Hematopoietic multipotent progenitor cell treated with erythropoietin and hydrocortisone succinate and interleukin-3 and kit ligand, for 6 days (in vitro differentiated cells): ENCODE measurements at regions not wholly inside any gene's neighbourhood (a gene's known extent, or its start where the extent isn't known, plus 50 kb on each side); places are given as distances from the start of the nearest gene placed in this dataset.

ENCODE experiments used
- DNase-seq: peaks from one replicate; pipeline ENCODE4 v3.0.0-alpha.2; 2015

DNA sequence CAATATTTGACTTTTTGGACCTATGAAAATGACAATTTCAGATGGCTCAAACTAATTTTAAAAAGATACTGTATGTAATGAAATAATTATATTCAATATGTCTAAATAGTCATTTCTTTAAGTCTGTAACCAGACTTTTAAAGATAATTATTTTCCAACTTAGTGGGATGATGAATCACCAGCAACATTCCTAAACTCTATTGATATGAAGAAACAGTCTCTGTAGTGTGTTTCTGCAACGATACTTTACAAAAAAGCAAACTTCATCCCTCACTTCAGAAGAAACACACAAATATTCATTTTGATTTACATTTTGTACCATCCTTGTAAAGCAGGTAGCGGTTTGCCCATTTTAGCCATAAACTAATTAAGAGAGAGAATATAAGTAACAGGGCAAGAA is 417.4 kb downstream of the EFNB2 start:
- DNase-seq, result no peak

DNA sequence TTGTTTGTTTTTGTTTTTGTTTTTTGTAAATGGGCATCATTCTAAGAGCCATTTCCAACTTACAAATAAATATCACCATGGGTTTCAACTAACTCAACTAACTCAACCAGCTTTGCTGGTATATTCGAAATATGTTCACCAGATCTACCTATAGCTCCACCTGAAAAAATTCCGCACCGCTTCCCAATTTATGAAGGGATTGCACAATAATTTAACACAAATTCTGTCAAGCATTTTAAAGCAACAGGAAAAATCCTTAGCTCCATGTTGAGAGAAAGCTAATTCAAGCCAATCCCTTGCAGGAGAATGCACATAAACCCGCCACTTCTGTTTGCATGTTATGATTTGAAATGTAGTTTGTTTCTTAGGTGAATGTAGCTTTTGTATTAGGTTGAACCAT is 417.8 kb downstream of the EFNB2 start:
- no peak for DNase-seq

DNA sequence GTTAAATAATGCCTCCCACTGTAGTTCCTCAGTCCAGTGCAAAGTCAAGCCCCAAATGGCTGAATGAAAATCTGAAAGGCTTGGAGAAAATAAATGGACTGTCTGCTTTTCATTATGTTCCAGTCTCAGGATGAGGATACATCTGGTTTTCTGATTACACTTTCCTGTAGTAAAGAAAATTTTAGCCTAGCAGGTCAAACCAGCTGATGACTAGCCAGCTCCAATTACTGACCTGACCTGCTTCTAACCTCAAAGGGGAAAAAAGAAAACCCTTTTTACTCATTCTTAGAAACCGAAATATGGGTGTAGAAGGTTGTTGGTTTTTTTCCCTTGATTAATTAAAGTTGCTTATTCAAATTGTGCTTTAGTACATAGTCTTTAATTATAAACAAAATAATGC is 418.4 kb downstream of the EFNB2 start:
- DNase-seq, result no peak

DNA sequence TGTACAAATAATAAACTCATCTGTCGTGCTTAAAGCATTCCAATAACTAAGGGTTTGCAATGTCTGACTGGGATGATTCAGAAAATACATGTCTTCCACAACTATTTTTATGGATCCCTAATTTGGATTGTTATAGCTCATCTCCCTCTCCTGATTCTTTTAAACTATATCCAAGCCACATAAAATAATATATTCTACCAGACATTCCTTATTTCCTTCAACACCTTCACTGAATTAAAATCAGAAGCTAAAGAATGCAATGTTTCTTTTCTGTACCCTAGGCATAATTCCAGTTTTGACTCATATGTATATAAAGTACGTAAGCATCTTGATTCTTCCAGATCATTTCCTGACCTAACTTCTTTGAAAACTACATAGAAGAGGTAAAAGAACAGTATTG is 420.4 kb downstream of the EFNB2 start:
- no peak for DNase-seq

DNA sequence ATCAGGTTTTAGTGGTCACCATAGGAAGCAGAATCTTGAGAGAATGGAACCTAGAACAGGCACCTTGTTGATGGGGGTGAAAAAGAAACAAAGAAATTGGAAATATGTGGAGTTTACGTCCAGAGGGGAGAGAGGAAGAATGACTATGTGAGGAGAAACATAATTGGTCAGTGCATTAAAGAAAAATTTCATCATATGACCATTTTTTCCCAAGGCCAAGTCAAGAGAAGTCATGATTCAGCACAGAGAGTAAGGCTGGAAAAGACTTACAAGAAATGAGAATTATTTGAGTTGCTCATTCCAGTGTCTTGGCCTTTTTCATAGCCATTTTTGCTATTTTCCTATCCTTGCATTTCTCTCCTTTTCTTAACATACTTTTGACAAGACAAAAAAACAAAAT is 421.7 kb downstream of the EFNB2 start:
- DNase-seq, result no peak

DNA sequence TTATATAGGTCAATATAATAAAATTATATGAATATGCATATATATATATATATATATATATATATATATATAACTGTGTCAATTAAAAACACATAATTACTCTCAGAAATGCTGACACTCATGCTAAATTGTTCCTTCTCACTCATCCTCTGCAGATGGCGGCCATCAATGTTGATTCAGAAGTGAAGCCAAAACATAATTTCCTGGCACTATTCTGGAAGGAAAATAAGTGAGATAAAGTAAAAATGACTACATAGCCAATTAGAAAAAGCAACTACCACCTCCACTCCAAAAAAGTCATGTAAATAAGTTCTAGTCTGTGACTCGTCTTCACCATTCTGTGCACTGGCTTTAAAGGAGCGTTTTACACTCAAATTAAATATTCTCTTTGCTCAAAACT is 423.3 kb downstream of the EFNB2 start:
- no peak for DNase-seq

DNA sequence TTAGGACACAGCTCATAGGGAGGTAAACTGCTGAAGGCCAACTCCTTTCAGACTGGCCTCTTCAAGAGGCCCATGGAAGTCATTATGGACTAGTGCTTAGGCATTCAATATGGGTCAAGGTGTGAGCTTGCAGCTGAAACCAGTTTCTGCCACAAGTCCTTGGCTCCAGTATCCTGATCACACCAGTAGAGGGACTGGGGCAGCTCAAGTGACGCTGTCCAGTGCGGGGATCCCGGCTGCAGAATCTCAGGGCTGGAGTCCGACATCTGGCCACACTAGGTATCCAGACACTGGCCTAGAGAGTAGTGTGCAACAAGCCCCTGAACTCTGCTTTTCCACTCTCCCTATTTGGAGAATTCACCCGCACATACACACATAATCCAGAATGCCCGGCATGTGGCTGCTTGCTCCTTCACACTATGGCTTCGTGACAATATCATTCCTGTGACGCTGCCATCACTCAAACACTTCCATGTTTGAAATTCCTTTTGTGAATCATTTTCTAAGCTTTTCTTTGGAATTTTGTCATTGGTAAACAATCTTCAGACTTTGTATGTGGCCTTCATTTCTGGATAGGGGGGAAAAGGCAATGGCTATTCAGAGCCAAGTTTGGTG is 425.1 kb downstream of the EFNB2 start:
- no peak for DNase-seq

DNA sequence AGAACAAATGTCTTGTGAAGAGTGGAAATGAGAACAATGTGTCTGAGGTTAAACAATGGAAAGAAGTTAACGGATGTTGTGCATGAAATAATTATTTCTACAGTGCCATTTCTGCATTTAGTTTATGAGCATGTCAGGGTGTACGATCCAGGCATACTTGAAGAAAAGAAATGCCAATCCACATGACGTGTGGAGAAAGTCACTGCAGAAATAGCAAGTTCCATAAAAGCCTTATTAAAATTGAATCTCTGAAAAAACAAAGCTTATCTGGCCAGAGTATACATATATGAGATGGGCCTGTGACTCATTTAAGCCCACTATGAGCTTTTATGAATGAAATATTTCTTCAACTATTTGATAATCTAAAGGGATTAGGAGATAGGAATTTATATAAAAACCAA is 426.1 kb downstream of the EFNB2 start:
- DNase-seq, result no peak

DNA sequence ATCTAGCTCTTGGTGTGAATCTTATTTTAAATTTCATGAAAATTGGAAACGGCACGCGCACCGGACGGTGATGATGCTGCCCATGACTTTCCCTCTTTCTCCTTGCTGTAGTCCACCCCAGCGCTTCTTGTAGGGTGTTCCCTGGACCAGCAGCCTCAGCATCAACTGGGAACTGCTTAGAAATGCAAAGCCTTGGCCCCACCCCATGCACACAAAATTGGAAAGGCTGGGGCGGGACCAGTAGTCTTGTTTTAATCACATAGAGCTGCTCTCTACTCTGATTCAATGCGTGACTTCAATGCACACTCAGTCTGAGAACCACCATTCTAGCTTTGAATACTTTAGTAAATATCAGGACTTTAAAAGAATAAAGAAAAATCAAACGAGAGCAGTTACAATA is 427.1 kb downstream of the EFNB2 start:
- DNase-seq, result no peak

DNA sequence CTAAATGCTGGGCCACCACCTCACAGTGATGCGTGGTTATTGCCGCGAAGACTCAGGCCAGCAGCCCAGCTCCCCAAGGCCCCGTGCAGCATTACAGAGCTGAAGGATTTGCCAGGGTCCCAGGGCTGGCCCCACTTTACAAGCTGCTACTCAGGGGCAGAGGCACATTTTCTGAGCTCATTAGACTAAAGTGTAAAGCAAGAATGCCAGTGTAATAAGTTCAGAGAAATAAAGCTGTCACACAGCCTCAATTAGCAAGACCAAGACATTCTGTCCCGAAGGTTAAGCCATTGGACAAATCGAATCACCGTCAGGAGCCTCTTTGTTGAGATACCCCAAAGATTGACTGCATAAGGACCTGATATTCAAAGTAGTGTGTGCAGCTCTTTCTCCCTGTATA is 428.4 kb downstream of the EFNB2 start:
- no peak for DNase-seq

DNA sequence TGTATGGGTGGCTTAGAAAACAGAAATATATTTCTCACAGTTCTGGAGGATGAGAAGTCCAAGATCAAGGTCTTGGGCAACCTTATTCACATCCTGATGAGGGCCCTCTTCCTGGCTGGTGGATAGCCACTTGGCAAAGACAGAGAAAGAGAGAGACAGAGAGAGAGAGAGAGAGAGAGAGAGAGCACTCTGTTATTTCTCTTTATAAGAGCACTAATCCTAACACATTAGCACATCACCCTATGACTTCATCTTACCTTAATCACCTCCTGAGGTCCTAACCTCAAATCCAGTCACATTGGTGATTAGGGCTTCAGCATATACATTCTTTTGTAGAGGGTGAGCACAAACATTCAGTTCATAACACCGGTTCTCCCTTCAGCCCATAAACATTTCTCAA is 430.3 kb downstream of the EFNB2 start:
- no peak for DNase-seq

DNA sequence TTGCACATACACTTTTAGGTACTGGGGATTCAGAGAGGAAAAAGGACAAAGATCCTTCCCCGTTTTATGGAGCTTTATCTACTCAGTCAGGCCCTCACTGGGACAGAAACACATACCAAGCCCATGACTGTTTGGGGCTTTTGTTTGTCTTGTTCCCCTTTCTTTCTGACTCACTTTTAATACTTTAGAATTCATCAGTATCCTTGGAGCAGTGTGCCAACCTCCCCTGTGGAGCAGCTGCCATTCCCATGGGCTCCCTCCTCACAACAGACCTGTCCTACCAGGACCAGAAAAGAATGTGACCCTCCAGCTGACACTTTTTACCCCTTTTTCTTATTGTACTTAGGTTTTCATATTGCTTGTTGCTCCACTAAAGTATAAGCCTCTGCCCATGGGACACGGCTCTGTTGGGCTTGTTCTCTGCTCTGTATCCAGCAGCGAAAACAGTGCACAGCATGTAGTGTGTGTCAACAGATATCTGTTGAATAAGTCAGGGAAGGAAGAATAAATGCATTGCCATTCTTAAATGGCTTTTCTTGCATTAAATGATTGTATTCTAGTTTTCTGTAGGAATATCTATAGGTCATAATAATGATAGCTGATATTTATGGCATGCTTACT is 431.1 kb downstream of the EFNB2 start:
- DNase-seq, result no peak

DNA sequence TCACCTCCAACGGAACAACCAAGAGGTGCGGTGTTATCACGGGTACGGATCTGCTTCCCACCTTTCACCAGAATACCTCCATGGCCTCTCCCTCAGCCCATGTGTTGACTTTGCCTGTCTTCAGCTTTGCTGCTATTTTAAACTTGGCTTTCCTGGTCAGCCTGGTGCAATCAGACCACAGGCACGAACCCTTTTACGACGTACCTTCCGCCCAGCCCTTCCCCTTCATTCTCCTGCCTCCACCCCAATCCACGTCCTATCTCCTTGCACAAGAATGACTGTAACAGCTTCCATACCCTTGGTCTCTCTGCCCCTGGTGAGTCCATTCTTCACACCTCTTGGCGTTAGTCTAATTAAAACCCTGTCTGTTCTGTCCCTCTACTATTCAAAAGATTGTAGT is 431.7 kb downstream of the EFNB2 start:
- no peak for DNase-seq

DNA sequence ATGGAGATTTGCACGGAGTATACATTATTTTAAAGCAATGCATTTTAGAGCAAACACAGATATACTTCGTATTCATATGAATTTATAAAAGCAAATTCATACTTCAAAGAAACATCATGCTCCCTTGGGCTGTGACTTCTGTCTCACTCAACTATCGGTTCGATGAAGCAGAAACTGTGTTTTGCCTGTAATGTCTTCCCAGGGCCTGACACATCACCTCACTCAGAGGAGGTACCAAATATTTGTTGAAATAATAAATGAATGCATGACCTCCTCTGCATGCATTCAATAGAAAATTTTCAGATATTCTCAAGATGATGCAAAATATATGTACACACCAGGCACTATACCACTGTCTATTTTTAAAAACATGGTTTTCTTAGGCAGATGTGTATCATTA is 432.7 kb downstream of the EFNB2 start:
- DNase-seq, result no peak

DNA sequence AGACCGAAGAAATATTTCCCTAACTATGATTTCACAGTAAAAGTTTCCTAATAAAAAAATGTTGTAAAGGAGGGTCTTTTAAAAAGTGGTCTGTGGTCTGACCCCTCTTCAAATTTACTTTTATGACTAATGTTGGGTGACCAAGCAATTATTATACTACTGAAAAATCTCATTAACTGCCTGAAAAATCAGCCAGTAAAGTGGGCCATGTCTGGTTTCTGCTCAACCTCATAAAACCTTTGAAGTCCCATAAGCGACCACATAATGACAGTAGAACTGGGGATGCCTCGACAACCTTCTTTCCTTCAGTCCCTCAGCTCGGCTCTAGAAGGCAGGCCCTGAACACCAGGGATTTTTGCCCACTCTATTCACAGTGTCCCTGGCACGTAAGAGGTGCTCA is 434.3 kb downstream of the EFNB2 start:
- DNase-seq, result no peak

DNA sequence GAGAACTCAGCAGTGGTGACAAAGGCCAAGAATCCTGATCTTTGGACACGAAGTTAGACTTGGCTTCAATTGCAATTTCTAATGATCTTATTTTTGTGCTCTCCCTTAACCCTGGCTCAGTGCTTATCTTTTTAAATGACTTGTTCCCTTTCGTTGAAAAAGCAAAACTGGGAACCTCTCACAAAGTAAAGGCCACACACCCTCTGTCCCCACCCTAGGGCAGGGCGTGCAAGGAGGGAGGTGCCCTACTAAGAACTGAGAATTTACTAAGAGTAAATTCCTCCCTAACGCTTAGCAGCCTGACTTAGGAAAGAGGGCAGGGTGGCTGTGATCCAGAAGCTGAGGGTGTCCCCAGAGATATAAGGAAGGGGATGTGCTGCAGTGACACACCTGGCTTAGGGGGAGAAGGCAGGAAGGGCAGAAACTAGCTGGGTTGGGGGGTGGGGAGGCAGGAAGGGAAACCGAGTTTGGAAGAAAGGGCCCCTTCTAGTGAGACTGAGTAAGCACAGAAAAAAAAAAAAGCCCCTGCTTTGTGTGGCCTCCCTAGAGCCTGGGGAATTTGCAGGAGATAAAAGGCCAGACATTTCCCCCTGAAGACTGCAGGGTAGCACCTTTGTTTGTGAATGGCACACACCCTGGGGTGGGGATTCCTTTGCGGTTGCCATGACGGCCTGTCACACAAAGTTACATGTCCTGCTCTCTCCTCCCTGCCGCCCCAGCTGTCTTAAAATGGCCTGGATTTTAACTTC is 435.1 kb downstream of the EFNB2 start:
- peak; percentile 9 for DNase-seq

DNA sequence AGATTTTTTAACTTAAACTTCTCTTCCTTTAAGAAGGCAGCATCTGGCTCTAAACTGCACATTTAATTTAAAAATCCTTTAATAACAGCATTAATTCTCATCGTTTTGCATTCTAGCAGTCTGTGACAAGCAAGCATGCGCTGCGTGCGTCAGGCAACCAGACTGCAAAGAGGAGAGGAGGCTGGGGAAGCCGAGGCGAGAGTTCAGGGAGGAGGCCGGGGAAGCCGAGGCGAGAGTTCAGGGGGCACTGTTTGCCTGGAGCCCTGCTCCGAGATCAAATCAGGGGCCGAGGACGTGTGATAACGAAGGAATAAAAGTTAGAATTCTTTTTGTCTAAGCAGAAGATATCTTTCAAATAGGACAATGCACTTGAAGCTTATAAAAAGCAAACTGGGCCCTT is 435.7 kb downstream of the EFNB2 start:
- no peak for DNase-seq

DNA sequence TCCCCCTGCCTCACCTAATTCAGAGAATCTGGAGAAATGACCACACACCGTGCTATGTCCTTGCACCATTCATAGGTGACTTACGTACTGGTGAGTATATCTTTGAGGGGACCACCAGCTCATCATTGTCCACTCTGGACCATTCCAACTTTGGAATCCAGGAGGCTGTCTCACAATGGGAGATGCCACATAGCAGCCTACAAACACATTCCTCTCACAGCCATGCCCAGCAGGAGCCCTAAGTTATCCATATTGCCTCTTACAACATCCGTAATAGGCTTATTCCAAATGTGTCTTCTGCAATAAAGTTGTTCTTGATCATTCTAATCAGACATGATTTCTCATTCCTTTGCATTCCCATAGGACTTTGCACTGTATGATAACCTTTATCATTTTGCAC is 436.7 kb downstream of the EFNB2 start:
- no peak for DNase-seq

DNA sequence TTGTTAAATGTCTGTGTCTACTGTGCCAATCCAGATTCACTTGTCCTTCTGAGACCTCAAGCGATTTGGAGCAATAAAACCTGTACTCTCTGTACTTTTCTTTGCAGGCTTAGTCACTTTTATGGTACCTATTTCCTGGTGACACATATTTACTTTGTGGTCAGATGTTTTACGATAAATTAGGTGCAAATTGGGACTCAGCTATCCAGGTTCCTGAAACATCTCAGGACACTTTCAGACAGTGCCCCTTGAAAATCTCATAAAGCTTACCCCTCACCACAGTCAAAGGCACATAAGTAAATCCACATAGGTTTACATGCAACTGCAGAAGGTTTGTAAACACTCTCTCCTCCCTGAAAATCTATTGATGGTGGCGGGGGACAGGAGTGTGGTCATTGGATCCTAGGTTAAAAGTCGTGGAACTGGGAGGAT is 438.8 kb downstream of the EFNB2 start:
- no peak for DNase-seq

DNA sequence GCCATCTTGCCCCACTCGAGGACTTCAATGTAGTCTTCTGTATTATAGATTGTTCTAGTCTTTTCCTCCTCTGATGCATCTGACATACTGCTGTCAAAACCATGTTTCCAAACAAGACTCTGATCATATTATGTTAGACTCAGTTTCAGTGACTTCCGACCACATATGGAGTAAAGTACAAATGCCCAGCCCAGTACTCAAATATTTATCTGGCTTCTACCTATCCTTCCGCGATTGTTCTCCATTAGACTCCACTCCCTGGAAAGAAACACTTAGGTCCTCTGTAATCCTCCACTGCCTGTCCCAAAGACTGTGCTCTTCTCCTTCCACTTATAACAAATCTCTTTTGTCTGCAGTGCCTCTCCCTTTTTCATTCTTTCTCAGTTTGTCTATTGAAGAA is 439.5 kb downstream of the EFNB2 start:
- no peak for DNase-seq

DNA sequence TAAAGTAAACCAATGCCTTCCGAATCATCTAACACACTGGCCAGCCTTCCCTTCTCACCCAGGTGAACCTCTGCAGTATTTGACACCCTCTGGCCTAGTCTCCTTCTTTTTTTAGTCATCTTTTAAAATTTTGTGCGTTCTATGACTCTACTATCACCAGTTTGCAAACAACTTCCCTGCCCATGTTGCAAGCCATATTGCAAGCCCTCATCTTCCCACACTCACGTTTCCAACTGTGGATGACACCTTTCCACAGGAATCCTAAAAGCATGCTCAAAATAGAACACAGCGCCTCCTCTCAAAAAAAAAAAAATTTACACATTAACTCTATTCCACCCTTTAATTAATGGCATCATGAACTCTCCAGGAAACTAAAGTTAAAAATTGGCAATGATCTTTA is 440.1 kb downstream of the EFNB2 start:
- no peak for DNase-seq

DNA sequence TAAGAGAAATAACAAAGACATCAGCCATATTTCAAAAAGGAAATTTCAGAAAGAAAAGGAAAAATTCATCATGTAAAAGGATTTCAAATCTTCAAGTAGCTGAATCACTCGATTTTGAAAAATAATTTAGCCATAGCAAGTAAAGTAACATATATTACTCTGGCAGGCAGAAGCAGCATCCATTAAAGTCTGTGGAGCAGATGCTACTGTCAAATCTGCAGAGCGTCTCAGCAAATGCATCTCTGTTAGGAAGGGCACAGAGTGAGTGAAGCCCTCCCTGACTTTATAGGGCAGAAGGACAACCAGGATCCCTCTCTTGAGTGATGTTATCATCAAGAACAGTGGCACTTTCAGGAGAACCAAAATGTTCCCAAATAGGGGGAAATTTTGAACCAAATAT is 445.5 kb downstream of the EFNB2 start:
- no peak for DNase-seq

DNA sequence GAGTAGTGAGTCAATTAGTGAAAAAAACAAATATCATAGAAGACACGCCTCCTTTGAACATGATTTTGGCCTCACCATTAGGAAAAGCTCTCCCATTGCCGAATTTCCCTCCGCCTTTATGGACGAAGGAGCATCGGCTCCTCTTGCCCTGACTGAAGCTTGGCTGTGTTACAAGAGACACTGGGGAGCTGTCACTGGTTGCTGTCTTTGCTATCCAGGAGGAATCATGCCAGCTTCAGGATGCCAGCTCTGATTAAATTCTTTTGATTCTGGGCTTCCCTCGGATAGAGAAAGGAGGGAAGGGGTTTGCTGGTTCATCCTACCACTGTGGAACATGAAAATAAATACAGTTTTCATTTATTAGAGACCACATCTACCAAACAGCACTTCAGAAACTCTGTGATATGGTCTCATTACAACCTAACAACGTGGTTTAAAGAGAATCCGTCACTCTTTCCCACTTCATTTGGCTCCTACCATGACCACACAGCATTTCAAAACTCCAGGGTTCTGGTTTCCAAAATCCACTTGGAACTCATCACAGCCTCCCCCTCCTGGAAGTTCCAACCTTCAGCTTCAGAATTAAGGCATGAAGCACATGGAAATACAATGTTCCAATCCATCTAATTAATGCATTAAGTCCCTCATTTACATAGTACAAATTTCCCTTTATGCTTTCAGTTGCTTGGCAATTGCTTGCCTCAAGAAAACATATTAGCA is 446.0 kb downstream of the EFNB2 start:
- no peak for DNase-seq

DNA sequence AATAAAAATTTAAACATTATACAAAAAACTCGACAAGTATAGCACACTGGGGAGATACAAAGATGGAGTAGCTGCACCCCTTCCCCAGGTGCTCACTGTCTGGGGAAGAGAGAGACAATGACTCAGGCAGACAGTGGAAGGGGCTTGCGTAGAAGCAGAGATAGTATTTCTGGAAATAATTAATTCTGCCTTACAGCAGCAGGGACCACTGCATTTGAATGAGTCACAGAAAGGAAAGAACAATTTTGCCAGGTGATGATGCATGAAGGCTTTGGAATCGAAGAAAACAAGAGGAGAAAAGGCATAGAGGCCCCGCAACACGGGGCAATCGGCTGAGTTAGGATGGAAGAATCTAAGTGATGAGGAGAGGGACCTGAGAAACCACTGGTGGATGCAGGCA is 447.4 kb downstream of the EFNB2 start:
- no peak for DNase-seq
